IPS DF 19.7 (cell line): ENCODE measurements at regions not wholly inside any gene's neighbourhood (a gene's known extent, or its start where the extent isn't known, plus 50 kb on each side); places are given as distances from the start of the nearest gene placed in this dataset.
A peak's percentile ranks its signal among the peaks of the same experiment; 100 is the strongest.
"Not testable (repeated sequence)": the region's sequence is repeated elsewhere in the genome, so short reads cannot be mapped to it uniquely, and the experiment has no call there.

Source experiments
- DNase-seq: peaks from one replicate; pipeline ENCODE4 v3.0.0-alpha.2; 2013; ENCODE audit warnings: low read depth, low spot score

- DNase-seq, result no peak
Observed at GRCh38 chr5:62093411-62093810, 212.6 kb upstream of the KIF2A start.

GRCh38 chr5:62093976-62094375 is 212.0 kb upstream of the KIF2A start:
- DNase-seq, result no peak

DNA sequence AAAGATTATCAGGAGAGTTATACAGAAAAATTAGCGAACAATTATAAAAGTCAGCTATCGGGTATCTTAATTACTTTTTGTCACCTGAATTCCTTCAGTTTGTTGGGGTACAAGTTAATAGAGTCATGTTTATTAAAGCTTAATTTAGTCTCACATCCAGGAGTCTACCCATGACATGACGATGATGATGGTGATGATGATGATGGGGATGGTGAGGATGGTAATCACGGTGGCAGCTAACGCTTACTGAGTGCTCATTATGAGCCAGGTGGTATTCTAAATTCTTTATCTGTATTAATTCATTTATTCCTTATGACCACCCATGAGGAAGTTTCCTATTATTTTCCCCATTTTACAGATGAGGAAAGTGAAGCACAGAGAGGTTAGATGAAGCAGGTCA is 208.6 kb upstream of the KIF2A start:
- no peak for DNase-seq

GRCh38 chr5:62100201-62100600 is 205.8 kb upstream of the KIF2A start:
- DNase-seq, result no peak

GRCh38 chr5:62103863-62104262 is 202.1 kb upstream of the KIF2A start:
- not testable (repeated sequence) for DNase-seq

DNA sequence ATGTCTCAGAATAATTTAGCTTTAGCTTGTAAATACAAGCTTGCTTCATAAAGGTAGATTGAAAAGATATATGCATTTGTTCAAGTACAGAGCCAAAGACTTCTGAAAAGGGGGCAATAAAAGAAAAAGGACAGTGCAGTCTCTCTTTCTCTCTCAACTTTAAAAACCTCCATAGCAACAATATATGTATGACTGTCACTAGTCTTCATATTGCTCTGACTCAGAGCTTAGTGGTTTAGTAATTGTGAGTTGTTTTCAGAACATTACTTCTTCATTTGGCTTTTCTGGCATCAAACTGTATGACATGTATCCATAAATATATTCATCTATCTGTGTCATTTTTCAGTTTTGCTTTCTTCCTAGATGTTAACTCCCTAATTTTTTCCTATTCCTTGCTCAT is 194.6 kb upstream of the KIF2A start:
- DNase-seq, result no peak

- DNase-seq, result no peak
Observed at GRCh38 chr5:62112689-62113228, 193.2 kb upstream of the KIF2A start.

DNA sequence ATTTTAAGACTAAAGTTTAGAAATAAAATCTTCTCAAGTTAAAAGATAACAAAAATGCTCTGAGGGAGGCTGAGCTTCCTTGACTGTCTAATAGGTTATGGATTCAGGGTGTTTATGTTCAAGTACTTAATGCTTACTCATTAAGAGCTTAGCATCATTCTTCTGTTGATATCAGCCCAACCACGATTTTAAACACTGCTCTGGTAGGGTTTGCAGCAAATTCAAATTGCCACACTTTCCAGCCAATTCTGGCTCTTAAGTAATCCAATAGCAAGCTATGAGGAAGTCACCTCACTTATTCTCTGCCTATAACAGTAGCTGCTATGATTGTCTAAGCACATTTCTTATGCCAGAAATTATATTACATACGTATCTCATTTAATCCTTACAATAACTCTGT is 191.0 kb upstream of the KIF2A start:
- no peak for DNase-seq

GRCh38 chr5:62124266-62124665 is 181.7 kb upstream of the KIF2A start:
- no peak for DNase-seq

GRCh38 chr5:62126090-62126489 is 179.9 kb upstream of the KIF2A start:
- no peak for DNase-seq

DNA sequence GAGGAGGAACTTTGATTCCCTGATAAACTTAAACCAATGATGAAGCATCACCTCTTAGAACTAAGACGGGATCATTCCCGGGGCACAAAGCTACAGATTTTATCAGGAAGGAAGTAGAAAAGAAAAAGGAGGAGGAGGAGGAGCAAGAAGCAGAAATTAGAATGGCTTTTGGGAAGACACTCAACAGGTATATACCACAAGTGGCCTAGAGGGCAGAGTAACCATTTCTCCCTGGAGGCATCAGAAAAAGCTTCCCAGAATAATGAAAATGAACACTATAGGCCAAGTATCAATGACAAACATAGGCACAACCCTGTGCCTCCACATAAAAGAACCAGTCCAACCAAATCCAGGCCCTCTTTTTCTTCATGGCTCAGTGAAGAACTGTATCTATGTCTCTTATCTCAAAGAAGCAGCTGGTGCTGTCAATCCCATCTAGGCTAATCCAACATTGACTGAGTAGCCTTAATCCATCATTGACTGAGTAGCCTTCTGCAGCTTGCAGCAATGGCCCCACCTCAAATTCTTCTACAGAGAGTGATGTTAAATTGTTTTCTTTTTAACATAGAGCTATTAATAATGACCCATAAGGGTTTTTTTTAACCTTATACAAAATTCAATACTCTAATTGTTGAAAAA is 178.8 kb upstream of the KIF2A start:
- DNase-seq, result no peak

- DNase-seq, result no peak
Observed at GRCh38 chr5:62130107-62130506, 175.9 kb upstream of the KIF2A start.

- no peak for DNase-seq
Observed at GRCh38 chr5:62132276-62132675, 173.7 kb upstream of the KIF2A start.

- DNase-seq, result no peak
Observed at GRCh38 chr5:62133426-62133825, 172.6 kb upstream of the KIF2A start.

DNA sequence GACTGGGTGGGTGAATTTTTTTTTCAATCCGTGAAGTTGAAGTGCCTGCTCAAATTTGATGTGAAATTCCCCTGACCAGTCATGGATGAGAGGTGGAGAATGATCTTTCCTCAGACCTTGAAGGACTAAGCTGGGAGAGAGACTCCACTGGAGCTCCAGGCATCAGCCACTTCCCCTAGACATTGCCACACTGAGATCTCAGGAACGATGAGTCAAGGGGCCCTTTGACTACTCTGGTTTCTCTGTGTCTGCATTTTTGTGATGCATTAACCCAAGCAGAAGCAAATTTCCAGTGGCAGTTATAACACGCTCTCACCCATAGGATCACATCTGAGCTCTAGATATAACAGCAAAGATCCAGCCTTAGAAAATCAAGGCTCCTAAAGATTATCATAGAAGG is 171.2 kb upstream of the KIF2A start:
- no peak for DNase-seq

DNA sequence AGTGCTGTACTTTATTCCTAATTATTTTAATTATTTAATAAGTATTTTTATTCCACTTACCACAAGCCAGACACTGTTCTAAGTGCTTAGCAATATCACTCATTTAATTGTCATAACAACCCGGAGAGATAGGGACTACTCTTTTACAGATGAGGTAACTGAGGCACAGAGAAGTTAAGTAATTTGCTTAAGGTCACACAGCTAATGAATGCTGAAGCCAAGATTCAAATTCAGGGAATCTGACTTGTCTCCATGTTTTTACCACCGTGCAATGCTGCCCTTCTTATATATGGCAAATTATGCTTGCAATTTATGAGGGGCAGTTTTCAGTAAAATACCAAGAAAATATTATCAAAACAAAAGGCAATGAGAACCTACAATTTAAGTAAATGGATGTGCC is 168.4 kb upstream of the KIF2A start:
- DNase-seq, result no peak

- DNase-seq, result peak; percentile 40
Observed at GRCh38 chr5:62138607-62139006, 167.4 kb upstream of the KIF2A start.

GRCh38 chr5:62139741-62140140 is 166.3 kb upstream of the KIF2A start:
- DNase-seq, result no peak

DNA sequence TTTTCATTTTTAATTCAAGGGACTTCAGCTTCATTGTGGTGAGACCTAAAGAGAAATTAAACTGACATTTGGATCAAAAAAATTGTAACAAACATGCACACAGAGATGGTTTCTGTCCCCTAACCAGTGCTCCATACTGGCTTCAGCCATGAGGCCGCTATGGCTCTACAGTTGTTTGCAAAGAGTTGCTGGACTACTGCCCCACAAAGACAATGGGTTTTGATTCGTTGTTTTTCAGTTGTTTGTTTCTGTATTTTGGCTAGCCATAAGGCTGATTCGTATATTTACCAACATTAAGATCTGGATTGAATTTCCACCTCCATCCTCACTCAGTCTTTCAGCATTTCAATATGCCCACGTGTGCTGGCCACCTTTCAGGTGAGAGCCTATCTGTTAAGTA is 163.7 kb upstream of the KIF2A start:
- no peak for DNase-seq

DNA sequence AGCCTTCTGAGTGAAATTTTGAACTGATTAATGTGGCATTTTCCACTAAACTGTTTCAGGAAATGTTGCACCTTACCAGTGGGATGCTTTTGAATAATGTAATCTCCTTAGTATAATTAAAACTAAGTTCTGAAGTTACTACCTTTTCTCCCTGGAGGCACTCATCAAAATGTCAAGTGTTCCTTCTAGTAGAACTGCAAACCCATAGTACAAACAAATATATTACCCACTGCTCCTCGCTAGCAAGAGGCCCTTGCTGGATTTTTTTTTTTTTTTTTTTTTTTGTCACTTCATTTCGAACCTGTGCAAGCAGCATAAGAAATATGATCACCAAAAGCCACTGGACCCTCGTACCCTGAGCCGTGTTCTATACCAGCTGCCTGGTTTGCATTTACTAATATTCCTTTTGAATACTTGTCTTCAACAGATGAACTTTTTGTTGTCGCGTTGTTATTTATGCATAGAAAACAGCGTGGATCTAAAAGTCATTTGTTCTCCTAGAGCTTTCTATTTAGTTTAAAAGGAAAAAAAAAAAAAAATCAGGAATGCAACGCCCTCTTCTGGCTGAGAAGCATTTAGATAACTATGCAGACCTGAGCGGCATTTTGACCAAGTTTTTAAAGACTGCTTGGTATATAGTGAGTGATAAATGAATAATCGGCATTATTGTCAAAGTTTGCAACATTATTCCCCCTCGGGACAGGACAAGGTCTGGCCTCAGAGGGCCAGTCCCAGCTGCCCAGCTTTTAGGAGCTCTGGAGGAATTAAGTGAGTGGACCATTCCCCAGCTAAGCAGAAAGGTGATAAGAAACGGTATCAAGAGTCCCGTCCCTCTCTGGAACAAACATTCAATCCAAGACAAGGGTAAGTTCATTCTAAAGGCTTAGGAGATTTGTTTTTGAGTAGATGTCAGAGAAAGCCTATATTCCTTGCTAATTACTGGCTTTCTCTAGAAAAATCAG is 162.5 kb upstream of the KIF2A start:
- no peak for DNase-seq

GRCh38 chr5:62144401-62145022 is 161.5 kb upstream of the KIF2A start:
- DNase-seq, result no peak

DNA sequence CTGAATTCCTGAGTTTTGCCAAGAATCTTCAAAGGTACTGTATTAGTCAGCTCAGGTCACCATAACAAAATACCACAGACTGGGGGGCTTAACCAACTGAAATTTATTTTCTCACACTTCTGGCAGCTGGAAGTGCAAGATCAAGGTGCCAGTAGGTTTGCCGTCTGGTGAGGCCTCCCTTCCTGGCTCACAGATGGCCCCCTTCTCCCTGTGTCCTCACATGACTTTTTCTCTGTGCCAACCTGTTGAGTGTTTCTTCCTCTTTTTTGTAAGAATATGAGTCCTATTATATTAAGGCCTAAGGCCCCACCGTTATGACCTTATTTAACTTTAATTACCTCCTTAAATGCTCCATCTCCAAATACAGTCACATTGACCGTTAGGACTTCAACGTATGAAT is 156.1 kb upstream of the KIF2A start:
- DNase-seq, result no peak
